H9 (cell line): ENCODE measurements at regions not wholly inside any gene's neighbourhood (a gene's known extent, or its start where the extent isn't known, plus 50 kb on each side); places are given as distances from the start of the nearest gene placed in this dataset.

ENCODE experiments used
- DNase-seq: peaks from one replicate; pipeline ENCODE4 v3.0.0-alpha.2; 2017
- H2AFZ ChIP-seq: one replicate; pipeline ENCODE4 v1.6.1; 2013; ENCODE audit warnings: mild to moderate bottlenecking, low read length, control low read depth, moderate library complexity
- H2AK5ac ChIP-seq: 2 replicates; pipeline ENCODE4 v1.6.1; 2013; ENCODE audit warnings: low read length, control low read depth, mixed read lengths; ENCODE audit not compliant: insufficient read length
- H2BK120ac ChIP-seq: one replicate; pipeline ENCODE4 v1.6.1; 2013; ENCODE audit warnings: low read depth, mild to moderate bottlenecking, low read length, control low read depth, inconsistent platforms; ENCODE audit not compliant: poor library complexity, severe bottlenecking
- H2BK12ac ChIP-seq: 2 replicates; pipeline ENCODE4 v1.6.1; 2013; ENCODE audit warnings: low read length, control low read depth, mixed read lengths, low read depth; ENCODE audit not compliant: insufficient read length
- H2BK15ac ChIP-seq: 2 replicates; pipeline ENCODE4 v1.6.1; 2013; ENCODE audit warnings: low read depth, low read length, control low read depth
- H2BK20ac ChIP-seq: one replicate; pipeline ENCODE4 v1.6.1; 2013; ENCODE audit warnings: low read depth, mild to moderate bottlenecking, low read length, control low read depth, inconsistent platforms; ENCODE audit not compliant: poor library complexity, severe bottlenecking
- H2BK5ac ChIP-seq: 2 replicates; pipeline ENCODE4 v1.6.1; 2013; ENCODE audit warnings: low read length, control low read depth, mixed read lengths; ENCODE audit not compliant: insufficient read length
- H3K14ac ChIP-seq: 2 replicates; pipeline ENCODE4 v1.6.1; 2013; ENCODE audit warnings: low read length, control low read depth; ENCODE audit not compliant: insufficient read depth
- H3K18ac ChIP-seq: 2 replicates; pipeline ENCODE4 v1.6.1; 2013; ENCODE audit warnings: low read depth, mild to moderate bottlenecking, mixed read lengths, low read length, control low read depth; ENCODE audit not compliant: insufficient read length
- H3K23ac ChIP-seq: 2 replicates; pipeline ENCODE4 v1.6.1; 2013; ENCODE audit warnings: low read length, control low read depth, mixed read lengths, low read depth; ENCODE audit not compliant: insufficient read length
- H3K23me2 ChIP-seq: 2 replicates; pipeline ENCODE4 v1.6.1; 2013; ENCODE audit warnings: low read depth, mild to moderate bottlenecking, mixed read lengths, low read length, control low read depth; ENCODE audit not compliant: insufficient read length, poor library complexity, severe bottlenecking
- H3K27ac ChIP-seq: 2 replicates; pipeline ENCODE4 v1.5.1; 2013; ENCODE audit warnings: low read length, control low read depth, mixed read lengths, low read depth; ENCODE audit not compliant: insufficient read length
- H3K27me3 ChIP-seq: 2 replicates; pipeline ENCODE4 v1.6.1; 2013; ENCODE audit warnings: low read length, control low read depth, inconsistent platforms; ENCODE audit not compliant: insufficient read depth
- H3K4ac ChIP-seq: 2 replicates; pipeline ENCODE4 v1.6.1; 2013; ENCODE audit warnings: low read depth, mild to moderate bottlenecking, control low read depth, inconsistent platforms, low read length, moderate library complexity
- H3K4me1 ChIP-seq: 2 replicates; pipeline ENCODE4 v1.6.1; 2013; ENCODE audit warnings: low read length, control low read depth, inconsistent platforms; ENCODE audit not compliant: insufficient read depth
- H3K4me2 ChIP-seq: 2 replicates; pipeline ENCODE4 v1.6.1; 2013; ENCODE audit warnings: low read length, control low read depth, mixed read lengths; ENCODE audit not compliant: insufficient read length, insufficient read depth
- H3K56ac ChIP-seq: 2 replicates; pipeline ENCODE4 v1.6.1; 2013; ENCODE audit warnings: low read depth, mild to moderate bottlenecking, mixed read lengths, low read length, control low read depth; ENCODE audit not compliant: insufficient read length
- H3K79me1 ChIP-seq: 2 replicates; pipeline ENCODE4 v1.6.1; 2013; ENCODE audit warnings: low read depth, mild to moderate bottlenecking, moderate library complexity, low read length, control low read depth, inconsistent platforms; ENCODE audit not compliant: insufficient read depth, poor library complexity, severe bottlenecking
- H3K79me2 ChIP-seq: 2 replicates; pipeline ENCODE4 v1.6.1; 2013; ENCODE audit warnings: low read length, control low read depth, inconsistent platforms; ENCODE audit not compliant: insufficient read depth
- H3K9ac ChIP-seq: 2 replicates; pipeline ENCODE4 v1.6.1; 2013; ENCODE audit warnings: low read length, control low read depth, mixed read lengths; ENCODE audit not compliant: insufficient read length; ENCODE audit errors: extremely low read depth
- H3K9me3 ChIP-seq: one replicate; pipeline ENCODE4 v1.6.1; 2013; ENCODE audit warnings: low read depth, low read length, inconsistent platforms; ENCODE audit not compliant: control insufficient read depth
- H3T11ph ChIP-seq: one replicate; pipeline ENCODE4 v1.6.1; 2013; ENCODE audit warnings: mild to moderate bottlenecking, low read length, control low read depth, inconsistent platforms
- H4K20me1 ChIP-seq: one replicate; pipeline ENCODE4 v1.6.1; 2013; ENCODE audit not compliant: control insufficient read depth, insufficient read length, insufficient read depth
- H4K5ac ChIP-seq: 2 replicates; pipeline ENCODE4 v1.6.1; 2013; ENCODE audit warnings: low read depth, mild to moderate bottlenecking, mixed read lengths, low read length, control low read depth; ENCODE audit not compliant: insufficient read length
- H4K8ac ChIP-seq: replicated peaks from 2 replicates; pipeline ENCODE4 v1.6.1; 2013; ENCODE audit warnings: low read length, control low read depth, mixed read lengths, low read depth; ENCODE audit not compliant: insufficient read length
- H4K91ac ChIP-seq: 2 replicates; pipeline ENCODE4 v1.6.1; 2013; ENCODE audit warnings: low read depth, mild to moderate bottlenecking, moderate library complexity, mixed read lengths, low read length, control low read depth; ENCODE audit not compliant: insufficient read length
- H3K27ac Mint-ChIP-seq, 3 experiments: 2 replicates in 2 of 3; 3 replicates in 1 of 3; pipeline ENCODE4 v1.8.0; 2020 to 2021; ENCODE audit warnings: mixed read lengths in 3 of 3, mild to moderate bottlenecking in 1 of 3, moderate library complexity in 1 of 3
- H3K27me3 Mint-ChIP-seq: 2 replicates; pipeline ENCODE4 v1.8.0; 2021; ENCODE audit warnings: low read depth, mild to moderate bottlenecking, moderate library complexity, mixed read lengths
- H3K36me3 Mint-ChIP-seq, 3 experiments: 2 replicates in 2 of 3; 3 replicates in 1 of 3; pipeline ENCODE4 v1.8.0; 2020 to 2021; ENCODE audit warnings: low read depth in 3 of 3, mixed read lengths in 3 of 3; ENCODE audit not compliant: insufficient read depth in 1 of 3
- H3K4me1 Mint-ChIP-seq, 2 experiments: 2 replicates each; pipeline ENCODE4 v1.8.0; 2020; ENCODE audit warnings: mixed read lengths in 2 of 2
- H3K4me3 Mint-ChIP-seq, 2 experiments: 2 replicates in 1 of 2; 3 replicates in 1 of 2; pipeline ENCODE4 v1.8.0; 2020 to 2021; ENCODE audit warnings: mild to moderate bottlenecking in 2 of 2, mixed read lengths in 2 of 2, moderate library complexity in 1 of 2
- H3K9me3 Mint-ChIP-seq, 2 experiments: 2 replicates in 1 of 2; 3 replicates in 1 of 2; pipeline ENCODE4 v1.8.0; 2020; ENCODE audit warnings: mild to moderate bottlenecking in 2 of 2, mixed read lengths in 2 of 2, moderate library complexity in 1 of 2
- WGBS: extraction: QIAGEN DNeasy Blood & Tissue Kit; methylation state at CpG from one replicate; pipeline ENCODE4 v1.1.7; 2013; ENCODE audit warnings: missing lambda C conversion rate, low lambda C conversion rate, mixed read lengths; ENCODE audit not compliant: insufficient read length; ENCODE audit errors: extremely low coverage; 5-methylcytosine and 5-hydroxymethylcytosine counted together
- TF ChIP-seq, protein P1 (sequence below): fragments of 200-600 bp; sonication (generic); conservative IDR thresholded peaks from 3 replicates; pipeline ENCODE4 v1.8.0; 2021; ENCODE audit warnings: antibody characterized with exemption, mild to moderate bottlenecking

DNA sequence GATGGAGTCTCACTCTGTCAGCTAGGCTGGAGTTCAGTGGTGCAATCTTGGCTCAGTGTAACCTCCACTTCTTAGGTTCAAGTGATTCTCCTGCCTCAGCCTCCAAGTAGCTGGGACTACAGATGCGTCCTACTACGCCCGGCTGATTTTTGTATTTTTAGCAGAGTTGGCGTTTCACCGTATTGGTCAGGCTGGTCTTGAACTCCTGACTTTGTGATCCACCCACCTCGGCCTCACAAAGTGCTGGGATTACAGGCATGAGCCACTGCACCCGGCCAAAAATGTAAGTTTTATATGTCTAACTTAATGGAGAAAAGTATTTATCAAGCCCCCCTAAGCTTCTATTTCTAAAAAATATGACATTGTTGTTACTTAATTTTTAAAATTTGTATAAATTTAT is 98.2 kb upstream of the RIOK2 start:
- Histone ChIP-seq H3K56ac (no peak overlapping the region), H3K14ac (no peak overlapping the region), H3K4me2 (no peak overlapping the region), H3K4me1 (no peaks in the 10 kb centered on the region), H3K9ac (no peak overlapping the region), H3K18ac (no peak overlapping the region), H4K5ac (no peak overlapping the region), H2BK5ac (no peak overlapping the region), H4K91ac (no peak overlapping the region), H3K27ac (no peak overlapping the region), H2AFZ (no peak overlapping the region), H3K9me3 (no peaks in the 10 kb centered on the region), H3K23me2 (no peaks in the 10 kb centered on the region), H2AK5ac (no peak overlapping the region), H3T11ph (no peak overlapping the region), H2BK12ac (no peak overlapping the region), H3K79me1 (no peaks in the 10 kb centered on the region), H3K4ac (no peak overlapping the region), H3K27me3 (no peaks in the 10 kb centered on the region), H4K20me1 (no peaks in the 10 kb centered on the region), H3K23ac (no peak overlapping the region), H2BK20ac (no peak overlapping the region), H4K8ac (no peak overlapping the region), H2BK15ac (no peak overlapping the region), H2BK120ac (no peak overlapping the region), H3K79me2 (no peaks in the 10 kb centered on the region)
- Mint-ChIP-seq H3K4me3 (no peak overlapping the region), H3K27ac (no peak overlapping the region), H3K27me3 (no peaks in the 10 kb centered on the region), H3K9me3 (peaks cover 17 to 19% of the 10 kb centered on the region in 2 experiments), H3K4me1 (no peaks in the 10 kb centered on the region), H3K36me3 (peaks cover 0 to 14% (median 6%) of the 10 kb centered on the region in 3 experiments; a peak in 3 of 7 replicates)
- no CpG with 5 or more reads among the region's 7 CpGs for WGBS
- no peak for DNase-seq
- TF ChIP-seq, protein P1, sequence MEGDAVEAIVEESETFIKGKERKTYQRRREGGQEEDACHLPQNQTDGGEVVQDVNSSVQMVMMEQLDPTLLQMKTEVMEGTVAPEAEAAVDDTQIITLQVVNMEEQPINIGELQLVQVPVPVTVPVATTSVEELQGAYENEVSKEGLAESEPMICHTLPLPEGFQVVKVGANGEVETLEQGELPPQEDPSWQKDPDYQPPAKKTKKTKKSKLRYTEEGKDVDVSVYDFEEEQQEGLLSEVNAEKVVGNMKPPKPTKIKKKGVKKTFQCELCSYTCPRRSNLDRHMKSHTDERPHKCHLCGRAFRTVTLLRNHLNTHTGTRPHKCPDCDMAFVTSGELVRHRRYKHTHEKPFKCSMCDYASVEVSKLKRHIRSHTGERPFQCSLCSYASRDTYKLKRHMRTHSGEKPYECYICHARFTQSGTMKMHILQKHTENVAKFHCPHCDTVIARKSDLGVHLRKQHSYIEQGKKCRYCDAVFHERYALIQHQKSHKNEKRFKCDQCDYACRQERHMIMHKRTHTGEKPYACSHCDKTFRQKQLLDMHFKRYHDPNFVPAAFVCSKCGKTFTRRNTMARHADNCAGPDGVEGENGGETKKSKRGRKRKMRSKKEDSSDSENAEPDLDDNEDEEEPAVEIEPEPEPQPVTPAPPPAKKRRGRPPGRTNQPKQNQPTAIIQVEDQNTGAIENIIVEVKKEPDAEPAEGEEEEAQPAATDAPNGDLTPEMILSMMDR, result no peak
